Adrenal gland (tissue), 9 donors: ENCODE measurements at regions not wholly inside any gene's neighbourhood (a gene's known extent, or its start where the extent isn't known, plus 50 kb on each side); places are given as distances from the start of the nearest gene placed in this dataset.

Source experiments
- DNase-seq, 7 donors: peaks; one replicate each; pipeline ENCODE4 v3.0.0-alpha.2; 2019 to 2020
- H3K27ac ChIP-seq, 5 donors: fragments of 200-600 bp; sonication (generic) in 4 of 5; 1 replicate in 3 of 5; 2 replicates in 2 of 5; pipeline versions ENCODE4 v1.5.1 to v1.8.0; 2016 to 2020; ENCODE audit warnings: mild to moderate bottlenecking in 1 of 5
- H3K27me3 ChIP-seq: fragments of 200-600 bp; 2 replicates; pipeline ENCODE4 v1.8.0; 2021
- H3K36me3 ChIP-seq, 2 donors: fragments of 200-600 bp; replicated peaks in 1 of 2; 1 replicate in 1 of 2; 2 replicates in 1 of 2; pipeline versions ENCODE4 v1.5.1 to v1.8.0; 2018 to 2022
- H3K4me1 ChIP-seq, 2 donors: fragments of 200-600 bp; replicated peaks in 1 of 2; 1 replicate in 1 of 2; 2 replicates in 1 of 2; pipeline versions ENCODE4 v1.5.1 to v1.8.0; 2018 to 2021
- H3K4me3 ChIP-seq, 4 donors: fragments of 200-600 bp; sonication (generic) in 3 of 4; one replicate each; pipeline ENCODE4 v1.5.1; 2016 to 2018
- H3K9me3 ChIP-seq, 3 donors: fragments of 200-600 bp; sonication (generic) in 1 of 3; replicated peaks in 1 of 3; 1 replicate in 2 of 3; 2 replicates in 1 of 3; pipeline versions ENCODE4 v1.5.1 to v1.8.0; 2016 to 2021
- CTCF ChIP-seq, 6 experiments: fragments of 450-650 bp in 4 of 6; fragments of 200-600 bp in 2 of 6; sonication (generic) in 1 of 6; IDR thresholded peaks; 1 replicate in 5 of 6; 2 replicates in 1 of 6; pipeline versions ENCODE4 v1.5.1 to v1.8.0; 2016 to 2021; ENCODE audit warnings: antibody characterized with exemption in 6 of 6, mild to moderate bottlenecking in 2 of 6, moderate library complexity in 1 of 6
- POLR2A ChIP-seq, 2 donors: fragments of 450-650 bp; IDR thresholded peaks; one replicate each; pipeline ENCODE4 v1.6.1; 2017; ENCODE audit warnings: antibody characterized with exemption in 2 of 2, mild to moderate bottlenecking in 2 of 2, moderate library complexity in 1 of 2
- WGBS, 4 donors: extraction: QIAGEN DNeasy Blood & Tissue Kit in 2 of 4; methylation state at CpG; one replicate each; pipeline versions ENCODE4 v1.1.5 to v1.1.7; 2013 to 2017; 5-methylcytosine and 5-hydroxymethylcytosine counted together
- intact Hi-C, 2 donors: fragments of 100-400 bp; cut with DNase I; formaldehyde crosslinking; loops; one replicate each; pipeline versions ENCODE4 v1.14.1 to v1.15.0; 2022 to 2023
- donor health status: healthy with polysubstance abuse.
- donor health status: Bipolar disorder and iron deficiency.
- donor health status: DM: yes; HTN: yes; CAD: no.
- donor health status: DM: no; HTN: no; CAD: no.
- donor health status: DM: no; HTN: no; CAD: no.

- no peaks in the 10 kb centered on the region for H3K36me3 ChIP-seq
- no peak overlapping the region for H3K27ac ChIP-seq
- no peaks in the 10 kb centered on the region for H3K4me1 ChIP-seq
- H3K4me3 ChIP-seq = no peak overlapping the region
- peaks cover 0 to 2% (median 0%) of the 10 kb centered on the region in 3 donors for H3K9me3 ChIP-seq
- intact Hi-C loops = no loop called here
- 66 to 85% (median 79%) methylated on average over 2 to 3 of the region's 3 CpGs for WGBS, 4 donors
- no peak for DNase-seq
- no peak for TF ChIP-seq CTCF (IDR thresholded peaks at IDR 0.05)
- TF ChIP-seq POLR2A (IDR thresholded peaks at IDR 0.05) = no peak
- H3K27me3 ChIP-seq = no peaks in the 10 kb centered on the region
Measured at GRCh38 chr21:28317177-28317950, 675.3 kb downstream of the LTN1 start.

- Histone ChIP-seq H3K4me1 (no peaks in the 10 kb centered on the region), H3K9me3 (peaks cover 0 to 6% (median 0%) of the 10 kb centered on the region in 3 donors), H3K27ac (no peak overlapping the region), H3K27me3 (no peaks in the 10 kb centered on the region), H3K4me3 (no peak overlapping the region), H3K36me3 (no peaks in the 10 kb centered on the region)
- 66 to 82% (median 77%) methylated on average over 2 of the region's 2 CpGs for WGBS, 4 donors
- intact Hi-C loops = no loop called here
- TF ChIP-seq CTCF (IDR thresholded peaks at IDR 0.05) (no peak), POLR2A (IDR thresholded peaks at IDR 0.05) (no peak)
- no peak for DNase-seq
Measured at GRCh38 chr21:28311411-28312190, 681.1 kb downstream of the LTN1 start.

- DNase-seq = no peak
- Histone ChIP-seq H3K36me3 (no peaks in the 10 kb centered on the region), H3K27me3 (no peaks in the 10 kb centered on the region), H3K4me3 (no peak overlapping the region), H3K27ac (no peak overlapping the region), H3K4me1 (no peaks in the 10 kb centered on the region), H3K9me3 (peaks cover 0 to 6% (median 0%) of the 10 kb centered on the region in 3 donors)
- intact Hi-C loops = no loop called here
- no peak for TF ChIP-seq POLR2A (IDR thresholded peaks at IDR 0.05)
Measured at GRCh38 chr21:28310711-28311110, 682.0 kb downstream of the LTN1 start.

GRCh38 chr21:28310171-28310685 lies 682.4 kb downstream of the LTN1 start:
- H3K4me1 ChIP-seq = no peaks in the 10 kb centered on the region
- no peaks in the 10 kb centered on the region for H3K27me3 ChIP-seq
- intact Hi-C loops = no loop called here
- no peak overlapping the region for H3K4me3 ChIP-seq
- DNase-seq = no peak
- H3K27ac ChIP-seq = no peak overlapping the region
- WGBS, 4 donors = 68 to 79% (median 76%) methylated on average over 5 of the region's 5 CpGs
- no peaks in the 10 kb centered on the region for H3K36me3 ChIP-seq
- H3K9me3 ChIP-seq = peaks cover 0 to 6% (median 0%) of the 10 kb centered on the region in 3 donors
- no peak for TF ChIP-seq POLR2A (IDR thresholded peaks at IDR 0.05)
- no peak for TF ChIP-seq CTCF (IDR thresholded peaks at IDR 0.05)
